ENCODE measurements at regions not wholly inside any gene's neighbourhood (a gene's known extent, or its start where the extent isn't known, plus 50 kb on each side); places are given as distances from the start of the nearest gene placed in this dataset.

DNA sequence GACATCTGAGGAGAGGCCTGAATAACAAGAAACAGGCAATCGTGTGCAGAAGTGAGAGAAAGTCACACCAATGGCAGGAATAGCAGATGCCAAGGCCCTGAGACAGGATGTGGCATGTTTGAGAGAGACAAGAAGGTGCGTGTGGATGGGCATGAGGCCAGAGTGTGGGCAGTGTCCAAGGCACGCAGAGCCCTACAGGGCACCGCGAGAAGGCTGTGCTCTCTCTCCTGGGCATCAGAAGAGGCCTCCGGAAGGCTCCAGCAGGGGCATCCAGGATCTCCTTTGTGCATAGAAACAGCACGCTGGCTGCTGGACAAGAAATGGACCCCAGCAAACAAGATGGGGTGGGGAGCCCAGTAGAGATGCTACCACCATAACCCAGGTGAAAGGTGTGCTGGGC lies 239.0 kb upstream of the RAB6C start:
- in situ Hi-C loops (cut with HindIII; ENCODE audit: low sequenced_read_pairs): no loop called here

DNA sequence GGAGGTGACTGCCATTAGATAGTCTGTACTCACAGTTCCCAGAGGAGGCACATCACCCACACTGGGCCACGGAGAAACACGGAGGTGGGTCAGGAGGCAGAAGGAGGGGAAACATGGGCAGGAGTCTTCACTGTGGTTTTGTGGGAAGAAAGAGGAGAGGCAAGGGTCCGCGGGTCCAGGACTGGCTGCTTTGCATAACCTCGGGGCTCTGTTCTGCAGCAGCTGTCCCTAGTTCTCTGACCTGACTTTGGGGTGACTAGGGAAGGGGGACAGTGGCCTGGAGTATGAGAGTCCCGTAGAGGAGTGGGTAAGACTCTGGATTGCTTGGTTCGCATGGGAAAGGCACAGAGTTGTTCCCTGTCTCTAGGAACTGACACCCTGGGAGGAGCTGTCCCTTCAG lies 238.3 kb upstream of the RAB6C start:
- in situ Hi-C loops (cut with HindIII; ENCODE audit: low sequenced_read_pairs): no loop called here

DNA sequence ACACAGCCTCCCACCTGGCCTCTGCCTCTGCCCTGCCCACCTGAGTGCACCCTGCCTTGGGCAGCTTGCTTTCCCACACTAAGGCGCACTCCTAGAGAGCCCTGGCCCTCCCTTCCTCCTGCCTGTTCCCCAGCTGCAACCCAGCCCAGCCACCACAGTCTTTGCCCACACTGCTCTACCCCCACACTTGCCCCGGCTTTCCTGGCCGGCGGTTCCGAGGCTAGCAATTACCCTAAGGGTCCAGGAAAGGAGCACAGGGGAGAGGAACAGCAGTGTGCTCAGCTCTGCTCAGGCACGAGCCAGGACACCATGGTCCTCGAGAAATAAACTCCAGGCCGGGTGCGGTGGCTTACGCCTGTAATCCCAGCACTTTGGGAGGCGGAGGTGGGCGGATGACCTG lies 237.8 kb upstream of the RAB6C start:
- in situ Hi-C loops (cut with HindIII; ENCODE audit: low sequenced_read_pairs): no loop called here

DNA sequence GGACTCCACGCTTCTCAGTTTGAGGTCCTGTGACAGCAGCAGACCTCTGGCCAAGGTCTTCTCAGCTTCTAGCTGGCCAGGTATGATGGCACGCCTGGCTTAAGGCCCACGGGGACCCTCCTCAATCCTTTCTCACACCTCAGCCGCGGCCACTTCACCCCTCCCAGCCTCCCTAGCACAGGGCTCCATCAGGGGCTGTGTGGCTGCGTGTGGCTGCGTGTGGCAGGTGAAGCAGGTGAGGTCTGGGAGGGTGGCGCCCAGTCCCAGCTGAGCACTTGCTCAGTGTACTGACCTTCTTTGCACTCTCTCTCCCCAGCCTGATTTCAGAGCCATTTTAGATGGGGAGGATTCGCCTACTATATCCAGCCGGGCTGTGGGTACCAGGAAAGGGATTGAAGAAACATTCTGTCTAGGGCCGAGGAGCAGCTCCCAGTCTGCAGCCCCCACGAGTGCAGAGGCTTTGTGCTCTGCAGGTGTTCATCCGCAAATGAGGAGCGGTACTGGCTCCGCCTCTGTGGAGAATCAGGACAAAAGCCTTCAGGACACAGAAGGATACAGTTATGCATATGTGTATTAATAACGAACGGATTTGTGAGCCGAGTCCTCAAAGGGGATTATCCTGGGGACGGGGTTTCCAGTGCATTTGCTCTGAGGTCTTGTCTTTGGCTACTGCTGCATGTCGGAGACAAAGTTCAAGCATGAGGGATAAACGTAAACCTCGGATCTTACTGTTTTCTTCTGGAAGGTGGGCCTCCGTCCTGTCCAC lies 236.9 kb upstream of the RAB6C start:
- in situ Hi-C loops (cut with HindIII; ENCODE audit: low sequenced_read_pairs): no loop called here

DNA sequence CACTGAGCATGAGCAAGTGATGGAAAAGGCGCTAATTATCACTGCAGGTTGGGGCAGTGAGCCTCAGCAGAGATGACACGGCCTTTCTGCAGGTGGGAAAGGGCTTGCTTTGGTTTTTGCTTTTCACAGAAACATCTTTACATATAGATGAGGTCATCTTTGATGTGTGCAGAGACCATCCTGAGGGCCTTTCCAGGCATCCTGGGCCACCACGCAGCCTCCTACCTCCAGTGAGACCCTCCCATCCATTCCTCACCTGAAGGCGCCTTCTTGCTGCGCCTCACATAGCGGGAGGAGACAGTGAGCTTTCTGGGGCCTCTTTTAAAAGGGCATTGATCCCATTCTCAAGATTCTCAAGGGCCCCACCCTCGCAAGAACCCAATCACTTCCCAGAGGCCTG lies 235.3 kb upstream of the RAB6C start:
- in situ Hi-C loops (cut with HindIII; ENCODE audit: low sequenced_read_pairs): no loop called here

DNA sequence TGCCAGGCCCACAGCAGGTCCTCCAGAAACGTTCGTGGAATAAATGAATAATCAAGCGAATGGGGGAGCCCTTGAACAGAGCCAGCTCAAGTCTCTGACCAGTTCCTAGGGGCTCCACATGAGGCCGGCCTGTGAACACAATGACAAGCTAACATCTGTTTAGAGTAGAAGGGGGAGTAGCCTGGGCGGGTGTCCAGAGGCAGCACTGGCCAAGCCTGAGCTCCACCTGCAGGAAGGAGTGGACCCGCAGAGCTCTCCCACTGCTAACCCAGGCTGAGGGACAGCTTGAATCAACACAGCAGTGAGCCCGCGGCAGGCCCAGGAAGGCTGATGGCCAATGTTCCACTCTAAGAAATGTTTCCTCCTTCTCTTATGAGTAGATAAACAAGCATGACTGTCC lies 234.8 kb upstream of the RAB6C start:
- in situ Hi-C loops (cut with HindIII; ENCODE audit: low sequenced_read_pairs): no loop called here

DNA sequence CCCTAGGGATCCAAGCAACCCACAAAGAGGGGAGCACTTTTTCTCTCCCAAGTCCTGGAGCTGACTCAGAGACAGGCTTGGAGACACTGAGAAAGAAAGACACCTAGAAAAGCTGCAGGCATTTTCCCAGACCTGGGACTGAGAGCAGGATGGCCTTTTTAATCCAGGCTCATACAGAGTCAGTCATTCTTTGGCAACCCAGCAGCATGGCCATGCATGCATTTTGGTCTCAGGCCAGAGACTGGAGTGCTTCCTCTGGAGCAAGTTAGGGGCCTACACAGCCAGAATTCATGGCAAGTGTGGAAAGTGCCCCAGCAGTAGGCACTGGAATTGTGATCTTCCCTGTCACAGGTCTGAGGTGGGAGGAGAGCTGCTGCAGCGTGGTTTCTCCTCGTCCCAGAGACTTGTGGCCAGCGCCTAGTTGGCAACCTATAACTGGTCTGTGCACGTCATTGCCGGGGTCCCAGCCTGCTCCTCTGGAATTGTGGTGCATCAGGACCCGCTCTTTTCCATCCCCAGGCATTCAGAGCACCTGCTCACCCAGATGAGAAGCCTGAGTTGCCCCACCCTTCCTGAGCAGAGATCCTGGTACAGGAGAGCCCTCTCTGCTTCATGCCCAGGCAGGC lies 231.9 kb upstream of the RAB6C start:
- in situ Hi-C loops (cut with HindIII; ENCODE audit: low sequenced_read_pairs): no loop called here

DNA sequence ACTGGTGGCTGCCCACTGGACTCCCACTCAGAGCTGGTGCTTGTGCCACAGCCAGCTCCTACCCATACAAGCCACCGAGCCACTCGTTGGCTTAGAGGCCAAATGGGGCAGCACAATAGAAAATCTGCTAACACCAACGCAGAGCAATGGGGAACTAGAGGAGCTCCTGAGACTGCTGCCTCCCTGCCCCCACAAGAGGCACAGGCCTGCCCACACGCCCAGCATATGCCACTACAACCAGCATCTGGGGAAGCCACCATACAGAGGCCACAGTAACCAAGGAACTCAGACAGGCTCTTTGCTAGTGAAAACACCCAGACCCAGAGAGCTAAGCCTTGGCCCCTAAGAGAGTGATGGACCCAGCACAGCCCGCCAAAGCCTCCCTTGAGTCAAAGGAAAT lies 231.2 kb upstream of the RAB6C start:
- in situ Hi-C loops (cut with HindIII; ENCODE audit: low sequenced_read_pairs): no loop called here

DNA sequence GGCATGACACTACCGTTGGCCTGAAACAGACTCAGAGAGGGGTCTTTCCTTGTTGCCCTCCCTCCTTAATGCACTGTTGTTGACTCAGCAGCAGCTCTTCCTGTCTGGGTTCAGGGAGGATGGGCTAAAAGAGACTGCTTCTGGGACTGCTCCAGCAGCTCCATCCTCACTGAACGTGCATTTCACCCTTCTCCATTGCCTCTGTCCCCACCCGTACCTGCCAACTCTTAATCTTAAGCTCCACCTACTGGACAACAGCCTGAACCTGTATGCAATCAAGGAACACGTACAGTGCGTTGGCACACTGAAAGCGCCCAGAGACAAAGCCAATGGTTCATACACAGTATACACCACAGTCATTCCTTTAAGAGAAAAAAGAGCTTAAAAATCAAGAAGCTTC lies 230.8 kb upstream of the RAB6C start:
- in situ Hi-C loops (cut with HindIII; ENCODE audit: low sequenced_read_pairs): no loop called here

DNA sequence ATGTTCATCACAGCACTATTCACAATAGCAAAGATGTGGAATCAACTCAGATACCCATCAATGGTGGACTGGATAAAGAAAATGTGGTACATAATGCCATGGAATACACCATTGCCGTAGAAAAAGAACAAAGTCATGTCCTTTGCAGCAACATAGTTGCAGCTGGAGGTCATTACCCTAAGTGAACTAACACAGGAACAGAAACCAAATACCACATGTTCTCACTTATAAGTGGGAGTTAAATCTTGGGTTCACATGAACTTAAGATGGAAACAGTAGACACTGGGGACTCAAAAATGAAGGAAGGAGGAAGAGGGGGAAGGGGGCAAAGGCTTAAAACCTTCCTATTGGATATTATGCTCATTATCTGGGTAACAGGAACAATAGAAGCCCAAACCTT lies 228.1 kb upstream of the RAB6C start:
- in situ Hi-C loops (cut with HindIII; ENCODE audit: low sequenced_read_pairs): no loop called here

DNA sequence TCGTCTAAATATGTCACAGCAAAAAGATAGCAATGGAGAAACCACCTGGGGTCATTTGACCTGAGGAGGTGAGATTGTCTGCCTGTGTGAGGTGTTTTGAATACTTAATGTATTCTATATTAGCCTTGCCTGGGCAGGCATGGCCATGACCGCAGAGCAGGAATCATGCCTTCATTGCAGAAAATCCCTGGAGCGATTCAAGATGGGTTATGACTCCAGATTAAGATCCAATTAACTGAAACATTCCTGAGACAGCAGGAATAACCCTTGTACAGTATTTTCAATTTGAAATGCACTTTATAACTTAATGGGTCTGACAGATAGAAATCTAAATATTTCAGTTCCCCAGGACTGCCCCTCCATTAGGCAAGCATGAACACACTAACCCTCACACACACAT lies 227.3 kb upstream of the RAB6C start:
- in situ Hi-C loops (cut with HindIII; ENCODE audit: low sequenced_read_pairs): no loop called here

DNA sequence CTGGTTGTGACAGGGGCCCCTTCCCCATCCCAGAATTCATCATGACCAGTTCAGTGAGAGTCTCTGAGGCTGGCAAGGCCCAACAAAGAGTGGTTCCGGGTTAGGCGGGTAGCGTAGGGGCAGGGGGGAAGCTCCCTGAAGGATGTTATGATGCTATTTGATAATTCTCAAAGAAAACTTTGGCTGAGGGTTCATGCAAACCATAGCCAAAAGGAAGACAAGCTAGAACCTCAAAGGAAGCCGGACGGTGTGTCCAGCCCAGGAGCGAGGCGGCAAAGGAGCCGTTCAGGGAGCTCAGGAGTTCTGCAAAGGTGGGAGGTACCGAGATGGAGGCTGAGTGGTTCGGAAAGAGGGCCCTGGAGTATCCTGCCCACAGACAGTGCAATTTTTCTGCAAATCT lies 226.8 kb upstream of the RAB6C start:
- in situ Hi-C loops (cut with HindIII; ENCODE audit: low sequenced_read_pairs): no loop called here

DNA sequence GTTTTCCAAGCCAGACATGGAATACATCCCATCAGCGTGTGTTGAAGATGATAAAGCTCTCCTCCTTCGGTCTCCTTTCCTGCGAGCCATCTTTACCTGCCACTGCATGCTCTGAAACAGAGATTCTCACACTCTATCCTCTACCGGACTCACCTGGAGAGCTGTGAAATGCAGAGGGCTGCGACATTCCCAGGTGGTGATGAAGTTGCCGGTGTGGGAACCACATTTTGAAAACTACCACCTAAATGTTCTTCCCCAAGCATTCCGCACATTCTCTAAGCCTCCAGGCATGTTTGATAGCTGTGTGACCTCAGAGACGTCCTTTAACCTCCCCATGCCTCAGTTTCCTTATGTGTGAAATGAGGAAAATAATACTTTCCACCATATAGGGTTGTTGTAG lies 226.2 kb upstream of the RAB6C start:
- in situ Hi-C loops (cut with HindIII; ENCODE audit: low sequenced_read_pairs): no loop called here

DNA sequence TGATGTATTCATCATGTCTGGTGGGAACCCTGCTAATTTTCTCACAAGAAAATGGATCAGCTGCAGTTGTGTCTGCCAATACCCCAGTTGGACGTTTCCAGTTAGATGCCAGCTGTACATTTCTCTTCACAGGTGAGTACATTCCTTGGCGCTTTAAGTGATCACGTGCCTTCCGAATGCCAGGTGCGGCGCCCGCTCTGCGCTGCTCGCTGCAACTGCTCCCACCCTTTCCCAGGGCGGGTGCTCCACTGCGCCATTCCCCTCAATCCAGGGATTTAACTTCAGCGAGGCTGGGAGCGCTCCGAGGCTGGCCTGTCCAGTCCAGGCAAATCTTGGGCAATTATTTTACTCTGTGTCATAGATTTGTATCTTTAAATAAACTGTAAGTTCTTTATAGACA lies 225.0 kb upstream of the RAB6C start:
- in situ Hi-C loops (cut with HindIII; ENCODE audit: low sequenced_read_pairs): no loop called here

DNA sequence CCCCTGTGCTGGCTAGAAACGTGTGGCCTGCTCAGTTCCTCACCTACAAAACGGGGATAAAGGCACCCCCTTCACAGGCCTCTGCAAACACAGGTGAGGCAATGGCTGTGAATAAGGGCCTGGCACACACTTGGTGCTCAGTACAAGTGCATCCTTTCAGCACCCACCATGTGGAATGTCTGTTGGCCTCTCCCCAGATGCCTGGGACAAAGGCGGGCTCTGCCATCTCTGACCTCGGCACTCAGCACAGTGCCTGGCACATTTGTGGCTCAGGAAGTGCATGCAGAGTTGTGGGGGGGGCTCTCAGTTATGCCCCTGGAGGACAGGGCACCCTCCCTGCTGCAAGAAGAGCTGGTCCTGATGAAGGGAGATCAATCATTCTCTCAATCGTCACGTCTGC lies 224.6 kb upstream of the RAB6C start:
- in situ Hi-C loops (cut with HindIII; ENCODE audit: low sequenced_read_pairs): no loop called here

DNA sequence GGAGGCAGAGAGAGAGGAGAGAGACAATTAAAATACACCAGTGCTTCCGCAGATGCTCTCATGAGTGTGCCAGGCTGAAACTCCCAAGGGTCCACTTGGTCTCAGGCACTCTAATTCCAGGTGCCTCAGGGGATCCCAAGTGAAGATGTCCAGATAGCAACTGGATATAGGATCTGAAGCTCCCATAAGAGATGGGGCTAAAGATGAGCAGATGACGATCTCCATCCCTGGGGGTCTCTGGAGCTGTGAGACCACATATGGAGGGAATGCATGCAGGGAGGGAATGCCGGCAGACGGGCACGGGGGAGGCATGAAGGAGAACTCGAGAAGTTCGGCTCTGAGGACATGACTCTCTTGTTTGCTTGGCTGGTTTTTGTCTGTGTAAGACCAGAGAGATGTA lies 223.7 kb upstream of the RAB6C start:
- in situ Hi-C loops (cut with HindIII; ENCODE audit: low sequenced_read_pairs): no loop called here

DNA sequence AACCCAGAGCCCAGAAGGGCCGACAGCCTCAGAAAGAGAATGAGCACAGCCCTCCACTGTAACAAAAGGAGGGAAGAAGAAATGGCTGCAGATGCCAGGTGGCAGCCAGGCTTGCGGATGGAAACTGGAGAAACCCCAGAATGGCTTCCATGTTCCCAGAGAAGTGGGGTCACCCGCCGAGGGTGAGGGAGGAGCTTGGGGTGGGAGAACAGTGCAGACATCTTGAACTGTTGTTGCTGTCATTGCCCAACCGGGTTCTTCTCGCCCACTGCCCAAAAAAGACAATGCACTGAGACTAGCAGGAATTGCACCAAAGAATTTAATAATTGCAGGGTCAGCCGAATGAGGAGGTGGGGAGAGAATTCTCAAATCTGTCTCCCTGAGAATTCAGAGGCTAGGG lies 223.2 kb upstream of the RAB6C start:
- in situ Hi-C loops (cut with HindIII; ENCODE audit: low sequenced_read_pairs): no loop called here

DNA sequence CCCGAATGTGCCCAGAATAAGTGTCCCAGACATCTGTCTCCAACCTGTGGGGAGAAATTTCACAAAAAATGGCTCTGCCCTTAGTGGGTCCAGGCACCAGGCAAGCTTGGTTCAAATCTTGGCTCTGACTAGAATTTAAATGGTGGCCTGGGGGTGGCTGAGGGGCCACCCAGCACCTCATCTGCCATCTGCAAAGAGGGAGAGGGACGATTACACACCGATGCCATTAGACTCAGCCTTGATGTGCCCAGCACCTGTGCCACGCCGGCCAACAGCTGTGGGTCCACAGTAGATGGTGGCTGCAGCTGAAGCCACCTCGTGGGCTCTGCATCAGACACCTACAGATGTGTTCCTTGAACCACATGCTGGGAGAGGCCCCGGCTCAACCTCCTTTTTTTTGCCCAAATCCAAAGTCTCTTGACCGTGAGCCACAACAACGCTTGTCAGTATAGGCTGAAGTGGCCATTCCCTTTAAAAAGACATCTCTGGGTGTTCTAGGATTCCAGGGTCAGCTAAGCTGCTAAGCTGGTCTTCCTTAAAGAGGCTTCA lies 222.0 kb upstream of the RAB6C start:
- in situ Hi-C loops (cut with HindIII; ENCODE audit: low sequenced_read_pairs): no loop called here

DNA sequence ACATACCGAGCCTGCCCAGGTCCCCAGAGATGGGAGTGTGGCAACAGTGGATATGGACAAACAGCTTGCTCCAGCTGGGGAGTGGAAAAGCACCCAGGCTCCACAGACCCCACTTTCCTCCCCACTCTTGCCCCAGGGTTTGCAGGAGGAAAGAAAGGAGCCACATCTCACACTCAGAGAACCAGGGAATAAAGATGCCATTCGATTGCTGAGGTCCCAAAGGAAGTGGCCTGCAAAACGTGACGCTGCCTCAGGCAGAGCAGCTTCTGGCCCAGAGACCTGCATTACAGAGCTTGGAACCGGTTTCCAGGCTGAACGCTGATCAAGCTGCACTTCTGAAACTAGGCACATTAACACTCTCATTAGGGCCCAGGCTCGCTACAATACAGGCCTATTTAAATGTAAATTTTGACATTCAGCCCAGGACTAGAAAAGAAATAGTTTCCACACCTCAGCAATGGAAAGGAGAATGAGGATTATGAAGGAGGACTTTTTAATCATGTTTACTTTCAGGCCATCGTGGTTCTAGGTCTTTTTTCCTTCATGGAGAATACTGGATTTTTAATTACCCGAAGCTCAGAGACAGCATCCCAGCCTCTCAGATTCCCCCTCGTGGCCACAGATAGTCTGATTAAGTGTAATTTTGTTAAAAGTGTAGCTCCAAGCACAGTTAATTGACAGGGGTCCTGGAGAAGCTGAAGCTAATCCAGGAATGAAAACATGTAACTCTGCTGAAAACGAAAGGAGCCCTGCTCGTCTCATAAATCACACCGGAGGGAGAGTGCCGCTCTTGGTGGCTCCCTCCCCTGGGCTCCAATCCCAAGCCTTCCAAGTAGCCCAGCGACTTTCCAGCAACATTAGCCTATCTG lies 221.3 kb upstream of the RAB6C start:
- in situ Hi-C loops (cut with HindIII; ENCODE audit: low sequenced_read_pairs): no loop called here

DNA sequence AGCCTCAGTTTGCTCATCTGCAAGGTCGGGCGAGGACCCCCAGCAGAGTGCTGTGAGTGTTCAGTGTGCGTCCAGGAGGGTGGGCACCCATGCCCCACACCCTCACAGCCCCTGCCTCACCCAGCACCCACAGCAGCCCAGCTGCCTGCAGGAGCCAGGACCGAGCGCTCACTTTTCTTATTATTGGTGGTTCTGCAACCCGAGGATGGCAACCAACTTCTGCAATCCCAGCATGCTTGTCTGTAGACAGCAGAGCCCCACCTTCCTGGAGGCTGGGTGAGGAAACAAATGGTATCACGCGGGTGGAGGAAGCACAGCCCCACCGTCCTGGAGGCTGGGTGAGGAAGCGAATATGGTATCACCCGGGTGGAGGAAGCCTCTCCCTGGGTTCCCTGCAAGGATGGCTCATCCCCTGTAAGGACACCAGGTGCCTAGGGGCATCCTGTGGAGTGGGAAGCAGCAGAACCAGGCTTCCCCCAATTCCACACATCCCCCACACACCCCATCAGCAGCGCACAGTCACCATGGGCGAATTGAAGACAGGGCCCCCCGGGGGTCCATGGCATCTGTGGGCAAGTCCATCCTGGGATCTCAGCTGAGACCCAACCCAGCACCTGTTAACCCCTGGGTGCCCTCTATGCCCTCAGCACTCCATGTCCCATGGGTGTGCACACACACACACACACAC lies 220.5 kb upstream of the RAB6C start:
- in situ Hi-C loops (cut with HindIII; ENCODE audit: low sequenced_read_pairs): no loop called here

DNA sequence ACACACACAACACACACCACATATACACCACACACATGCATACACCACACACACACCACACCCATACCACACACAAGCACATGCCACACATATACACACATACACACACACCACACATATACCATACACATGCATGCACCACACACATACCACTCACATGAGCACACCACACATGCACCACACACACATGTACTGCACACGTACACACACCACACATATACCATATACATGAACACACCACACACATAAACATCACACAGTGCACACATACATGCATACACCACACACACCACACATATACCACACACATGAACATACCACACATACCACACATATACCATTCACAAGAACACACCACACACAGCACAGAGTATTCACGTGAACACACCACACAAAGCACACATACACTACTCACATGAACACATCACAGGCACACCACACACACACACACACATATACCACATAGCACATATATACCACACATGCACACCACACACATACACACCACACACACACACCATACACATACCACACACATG lies 219.9 kb upstream of the RAB6C start:
- in situ Hi-C loops (cut with HindIII; ENCODE audit: low sequenced_read_pairs): no loop called here
